ENCODE measurements at regions not wholly inside any gene's neighbourhood (a gene's known extent, or its start where the extent isn't known, plus 50 kb on each side); places are given as distances from the start of the nearest gene placed in this dataset.
"Not testable (repeated sequence)": the region's sequence is repeated elsewhere in the genome, so short reads cannot be mapped to it uniquely, and the experiment has no call there.

GRCh38 chr5:158606233-158606632, 493.5 kb downstream of the EBF1 start:
- no peak for DNase-seq (ENCODE audit: low spot score)

GRCh38 chr5:158602981-158603380, 496.7 kb downstream of the EBF1 start:
- DNase-seq (ENCODE audit: low spot score), result no peak
- FAIRE-seq, result no peak

More at GRCh38 chr5:158606233-158606632, 493.5 kb downstream of the EBF1 start:
- FAIRE-seq, result no peak

- DNase-seq (ENCODE audit: low spot score) (no peak), FAIRE-seq (no peak)
Observed at GRCh38 chr5:158601118-158601517, 498.6 kb downstream of the EBF1 start.

DNA sequence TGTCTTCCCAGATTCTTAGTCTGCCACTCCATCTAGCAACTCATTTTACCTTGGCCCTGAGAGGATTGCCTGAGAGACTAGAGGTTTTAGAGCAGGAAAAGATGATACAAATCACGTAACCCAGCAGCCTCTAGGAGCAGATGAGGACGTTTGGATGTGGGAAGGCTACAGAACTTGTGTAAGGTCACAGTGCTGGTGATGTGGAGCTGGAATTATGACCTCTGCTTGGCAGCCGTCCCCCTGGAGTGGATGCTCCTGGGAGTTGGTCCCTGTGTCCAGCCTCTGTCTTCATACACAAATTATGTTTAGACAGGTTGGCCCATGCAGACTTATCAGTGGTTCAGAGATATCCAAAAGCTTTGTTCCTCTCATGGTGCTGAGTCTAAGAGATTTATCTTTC, 499.0 kb downstream of the EBF1 start:
- FAIRE-seq (no peak), DNase-seq (ENCODE audit: low spot score) (no peak)

DNA sequence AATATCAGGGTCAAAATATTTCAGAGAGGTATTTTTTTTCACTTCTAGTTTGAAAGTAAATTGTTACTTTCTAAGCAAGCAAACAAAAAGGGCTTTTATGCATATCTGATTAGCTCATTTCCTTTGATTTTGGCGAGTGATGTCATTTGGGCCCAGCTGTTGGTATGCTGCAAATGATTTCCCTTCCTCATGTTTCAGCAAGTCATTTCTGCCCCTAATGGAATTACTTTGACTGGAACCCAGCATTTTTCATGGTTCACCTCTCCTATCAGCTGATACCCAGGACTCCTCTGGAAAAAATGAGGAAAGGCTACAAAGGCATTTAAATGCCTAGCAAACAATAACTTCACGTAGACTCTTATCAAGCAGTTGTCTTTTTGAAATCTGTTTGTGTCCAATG, 500.6 kb downstream of the EBF1 start:
- FAIRE-seq, result no peak
- no peak for DNase-seq (ENCODE audit: low spot score)

GRCh38 chr5:158594595-158595242, 505.0 kb downstream of the EBF1 start:
- FAIRE-seq, result no peak
- no peak for DNase-seq (ENCODE audit: low spot score)

- DNase-seq (ENCODE audit: low spot score) (no peak), FAIRE-seq (no peak)
Observed at GRCh38 chr5:158593925-158594324, 505.8 kb downstream of the EBF1 start.

- FAIRE-seq, result no peak
- no peak for DNase-seq (ENCODE audit: low spot score)
Observed at GRCh38 chr5:158591301-158591863, 508.3 kb downstream of the EBF1 start.

GRCh38 chr5:158590746-158591300, 508.9 kb downstream of the EBF1 start:
- FAIRE-seq (no peak), DNase-seq (ENCODE audit: low spot score) (no peak)

GRCh38 chr5:158589939-158590338, 509.8 kb downstream of the EBF1 start:
- no peak for DNase-seq (ENCODE audit: low spot score)
- no peak for FAIRE-seq

DNA sequence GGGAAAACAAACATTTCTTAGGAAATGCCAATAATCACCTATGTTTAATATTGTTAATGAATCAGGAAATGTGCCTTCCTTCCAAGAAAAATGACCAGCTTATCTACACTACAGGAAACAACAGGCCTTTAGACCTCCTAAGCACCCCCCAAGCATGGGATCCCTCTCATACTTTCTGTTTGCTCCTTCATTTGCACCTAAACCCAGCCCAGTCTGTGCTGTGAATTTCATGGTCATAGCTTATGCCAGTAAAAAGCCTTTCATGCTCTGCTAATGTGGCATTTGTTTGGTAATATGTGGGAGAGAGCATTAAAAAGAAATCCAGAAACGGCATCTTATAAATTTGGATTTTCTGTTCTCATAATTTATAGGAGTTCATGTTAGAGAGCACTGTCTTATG, 511.1 kb downstream of the EBF1 start:
- FAIRE-seq (no peak), DNase-seq (ENCODE audit: low spot score) (no peak)

GRCh38 chr5:158586054-158586453, 513.7 kb downstream of the EBF1 start:
- DNase-seq (ENCODE audit: low spot score) (no peak), FAIRE-seq (no peak)

- not testable (repeated sequence) for FAIRE-seq; DNase-seq (ENCODE audit: low spot score)
Observed at GRCh38 chr5:158582669-158583068, 517.0 kb downstream of the EBF1 start.

GRCh38 chr5:158573829-158574228, 525.9 kb downstream of the EBF1 start:
- no peak for DNase-seq (ENCODE audit: low spot score)
- no peak for FAIRE-seq

GRCh38 chr5:158570502-158570901, 529.2 kb downstream of the EBF1 start:
- FAIRE-seq, result no peak
- DNase-seq (ENCODE audit: low spot score), result no peak

DNA sequence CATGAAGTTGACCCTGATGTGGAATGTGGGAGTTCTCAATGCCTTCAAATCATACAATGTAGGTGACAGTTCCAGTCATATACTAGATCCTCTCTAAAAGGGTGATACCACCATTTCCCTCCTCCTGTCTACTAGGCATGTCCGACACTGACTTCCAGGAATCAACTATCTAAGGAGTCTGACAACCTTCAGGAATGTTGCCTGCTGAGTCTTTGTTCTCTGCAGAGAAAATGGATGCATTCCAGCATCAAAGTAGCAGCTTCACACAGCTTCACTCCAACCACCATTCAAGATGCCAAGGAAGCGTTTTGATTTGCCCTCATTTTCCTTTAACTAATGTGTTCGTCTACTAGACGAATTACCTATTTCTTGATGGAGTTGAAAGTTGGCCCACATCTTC, 530.2 kb downstream of the EBF1 start:
- no peak for FAIRE-seq
- DNase-seq (ENCODE audit: low spot score), result no peak

DNA sequence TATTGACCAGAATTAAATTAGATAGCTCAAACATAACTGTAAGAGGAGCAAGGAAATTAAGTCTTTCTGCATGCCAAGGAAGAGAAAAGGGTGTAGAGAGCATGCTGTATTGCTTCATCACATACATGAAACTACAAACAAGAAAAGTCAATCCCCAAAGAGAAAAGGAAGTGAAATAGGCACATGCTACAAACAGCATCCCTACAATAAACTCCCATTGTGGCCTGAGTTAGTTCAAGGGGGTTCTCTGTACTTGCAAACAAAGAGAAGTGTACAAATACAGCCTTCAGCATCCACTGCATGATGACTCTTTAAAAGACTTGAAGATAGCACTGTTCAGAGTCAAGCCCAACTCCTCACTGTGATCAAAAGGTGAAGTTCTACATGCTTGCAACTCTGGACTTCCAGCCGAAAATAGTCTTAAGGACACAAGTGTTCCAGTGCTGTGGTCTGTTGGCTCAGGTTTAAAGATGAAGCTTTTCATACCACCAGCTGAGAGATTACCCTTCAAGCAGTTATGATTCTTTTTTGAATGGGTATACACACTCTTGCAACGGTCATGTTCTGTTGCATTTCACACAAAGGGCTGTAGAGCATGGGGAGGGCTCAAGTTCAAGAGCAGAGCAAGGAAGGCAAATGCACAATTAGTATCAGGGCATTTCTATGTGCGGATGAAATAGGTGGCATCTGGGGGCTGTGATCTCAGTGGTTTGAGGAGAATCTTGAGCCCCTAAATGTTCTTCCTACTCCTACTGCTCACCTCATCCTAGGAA, 534.5 kb downstream of the EBF1 start:
- DNase-seq (ENCODE audit: low spot score) (no peak), FAIRE-seq (no peak)

DNA sequence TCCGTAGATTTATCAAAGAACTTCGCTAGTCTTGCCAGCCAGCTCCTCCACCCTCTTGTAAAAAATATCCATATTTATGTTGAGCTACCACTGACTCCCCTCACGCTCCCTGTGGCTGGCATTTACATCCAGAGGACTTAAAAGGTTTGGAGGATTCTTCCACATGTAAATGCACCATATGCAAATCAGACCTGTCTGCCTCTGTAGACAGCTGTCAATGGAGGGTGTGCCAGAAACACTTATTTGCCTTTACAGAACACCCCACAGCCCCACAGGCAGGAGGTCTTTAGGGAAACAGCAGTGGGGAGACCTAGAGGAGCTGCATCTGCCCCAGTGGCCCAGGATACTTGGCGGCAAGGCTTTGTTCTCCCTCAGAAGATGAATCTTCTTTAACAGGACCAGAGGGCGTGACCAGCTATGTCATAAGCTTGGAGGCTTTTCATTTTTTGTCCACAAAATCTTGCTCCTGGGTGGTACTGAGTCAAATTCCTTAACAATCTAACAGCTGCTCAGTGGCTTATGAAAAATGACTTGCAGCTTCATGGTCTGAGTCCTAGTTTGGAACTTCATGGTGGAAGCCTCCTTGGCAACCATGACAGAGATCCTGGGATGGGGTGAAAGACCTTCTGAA, 535.8 kb downstream of the EBF1 start:
- no peak for FAIRE-seq
- no peak for DNase-seq (ENCODE audit: low spot score)

GRCh38 chr5:158561562-158562190, 538.0 kb downstream of the EBF1 start:
- DNase-seq (ENCODE audit: low spot score), result no peak
- FAIRE-seq, result no peak

- FAIRE-seq (no peak), DNase-seq (ENCODE audit: low spot score) (no peak)
Observed at GRCh38 chr5:158560170-158560569, 539.5 kb downstream of the EBF1 start.

GRCh38 chr5:158559643-158560042, 540.1 kb downstream of the EBF1 start:
- DNase-seq (ENCODE audit: low spot score), result no peak
- no peak for FAIRE-seq

Data from RCC 7860 (cell line).